ENCODE measurements at regions not wholly inside any gene's neighbourhood (a gene's known extent, or its start where the extent isn't known, plus 50 kb on each side); places are given as distances from the start of the nearest gene placed in this dataset.

DNA sequence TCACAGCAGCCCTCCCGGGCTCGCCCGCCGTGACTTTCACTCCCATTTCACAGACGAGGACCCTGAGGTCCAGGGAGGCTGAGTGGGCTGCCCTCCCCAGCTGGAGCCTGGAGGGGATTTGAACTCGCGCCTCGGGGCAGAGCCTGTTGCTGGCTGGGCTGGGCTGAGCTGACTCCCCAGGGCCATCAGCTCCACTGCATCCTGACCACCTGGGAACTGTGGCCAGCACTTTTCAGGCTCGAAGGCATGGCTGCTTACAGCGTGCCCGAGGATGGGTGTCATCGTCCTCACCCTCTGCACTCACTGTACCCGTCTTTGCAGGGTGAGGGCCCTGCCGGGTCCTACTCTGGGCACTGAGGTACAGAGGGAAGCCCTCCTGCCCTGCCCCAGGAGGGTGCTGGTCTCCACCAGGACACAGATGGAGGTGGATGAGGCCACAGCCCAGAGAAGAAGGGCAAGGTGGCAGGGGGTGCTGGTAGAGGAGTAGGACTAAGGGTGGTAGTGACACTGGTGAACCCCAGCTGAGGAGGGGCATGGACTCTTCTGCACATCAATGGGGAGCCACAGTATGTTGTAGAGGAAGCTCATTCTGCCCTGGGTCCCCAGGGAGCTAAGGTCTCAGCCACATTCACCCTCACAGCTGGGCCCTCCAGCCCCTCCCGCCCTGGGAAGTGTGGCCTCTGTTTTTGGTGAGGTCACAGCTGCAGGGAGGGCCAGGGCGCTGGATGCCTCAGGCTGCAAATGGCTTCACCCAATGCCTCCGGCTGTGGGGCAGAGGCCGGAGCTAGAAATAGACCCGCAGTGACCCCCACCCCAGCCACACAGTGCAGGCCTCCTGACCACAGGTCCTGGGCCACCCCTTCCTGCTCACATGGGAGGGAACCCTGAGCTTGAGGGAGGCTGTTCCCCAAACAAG is 365.1 kb upstream of the SFSWAP start:
- DNase-seq (ENCODE audit: extremely low read depth, low read depth), result no peak
- TF ChIP-seq, protein P1, sequence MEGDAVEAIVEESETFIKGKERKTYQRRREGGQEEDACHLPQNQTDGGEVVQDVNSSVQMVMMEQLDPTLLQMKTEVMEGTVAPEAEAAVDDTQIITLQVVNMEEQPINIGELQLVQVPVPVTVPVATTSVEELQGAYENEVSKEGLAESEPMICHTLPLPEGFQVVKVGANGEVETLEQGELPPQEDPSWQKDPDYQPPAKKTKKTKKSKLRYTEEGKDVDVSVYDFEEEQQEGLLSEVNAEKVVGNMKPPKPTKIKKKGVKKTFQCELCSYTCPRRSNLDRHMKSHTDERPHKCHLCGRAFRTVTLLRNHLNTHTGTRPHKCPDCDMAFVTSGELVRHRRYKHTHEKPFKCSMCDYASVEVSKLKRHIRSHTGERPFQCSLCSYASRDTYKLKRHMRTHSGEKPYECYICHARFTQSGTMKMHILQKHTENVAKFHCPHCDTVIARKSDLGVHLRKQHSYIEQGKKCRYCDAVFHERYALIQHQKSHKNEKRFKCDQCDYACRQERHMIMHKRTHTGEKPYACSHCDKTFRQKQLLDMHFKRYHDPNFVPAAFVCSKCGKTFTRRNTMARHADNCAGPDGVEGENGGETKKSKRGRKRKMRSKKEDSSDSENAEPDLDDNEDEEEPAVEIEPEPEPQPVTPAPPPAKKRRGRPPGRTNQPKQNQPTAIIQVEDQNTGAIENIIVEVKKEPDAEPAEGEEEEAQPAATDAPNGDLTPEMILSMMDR (IDR thresholded peaks at IDR 0.05; ENCODE audit: low read depth, low read length, missing control alignments), result no peak
- no peak overlapping the region for H3K4me3 ChIP-seq (replicated peaks; ENCODE audit: low read depth, low read length)

DNA sequence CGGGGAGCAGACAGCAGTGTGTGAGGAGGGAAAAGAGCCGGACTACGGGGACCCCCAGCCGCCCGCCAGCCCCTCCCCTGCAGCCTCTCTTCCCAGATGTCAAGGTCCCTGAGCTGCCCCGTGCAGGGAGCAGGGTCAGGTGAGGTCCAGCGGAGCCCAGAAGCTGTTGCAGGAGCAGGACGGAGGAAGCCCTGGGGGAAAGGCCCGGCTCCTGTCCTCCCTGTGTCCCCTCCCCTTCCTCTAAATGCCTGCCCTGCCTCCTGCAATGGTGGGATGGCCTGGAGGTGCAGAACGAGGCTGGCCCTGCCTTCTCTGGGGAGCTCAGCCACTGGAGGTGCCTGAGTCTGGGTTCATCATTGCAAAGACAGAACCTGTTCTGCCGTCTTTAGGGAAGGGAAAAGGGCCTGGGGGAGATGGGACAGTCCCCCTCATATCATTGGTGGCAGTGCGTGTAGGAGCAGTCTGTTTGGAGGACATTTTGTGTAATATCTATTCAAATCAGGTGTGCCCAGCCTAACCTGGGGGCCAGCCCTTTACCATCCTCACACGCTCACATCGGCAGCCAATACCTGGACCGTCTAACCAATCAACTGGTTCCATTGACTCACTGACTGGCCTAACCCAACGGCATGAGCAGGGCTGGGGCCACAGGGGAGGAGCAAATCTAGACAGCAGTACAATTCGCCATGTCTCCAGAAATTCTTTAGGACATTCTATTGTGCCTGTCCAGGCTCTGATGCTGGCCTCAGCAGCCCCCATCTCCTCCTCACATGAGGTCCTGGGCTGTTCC is 364.1 kb upstream of the SFSWAP start:
- DNase-seq (ENCODE audit: extremely low read depth, low read depth), result no peak
- TF ChIP-seq, protein P1 (IDR thresholded peaks at IDR 0.05; ENCODE audit: low read depth, low read length, missing control alignments), result no peak
- H3K4me3 ChIP-seq (replicated peaks; ENCODE audit: low read depth, low read length), result no peak overlapping the region

DNA sequence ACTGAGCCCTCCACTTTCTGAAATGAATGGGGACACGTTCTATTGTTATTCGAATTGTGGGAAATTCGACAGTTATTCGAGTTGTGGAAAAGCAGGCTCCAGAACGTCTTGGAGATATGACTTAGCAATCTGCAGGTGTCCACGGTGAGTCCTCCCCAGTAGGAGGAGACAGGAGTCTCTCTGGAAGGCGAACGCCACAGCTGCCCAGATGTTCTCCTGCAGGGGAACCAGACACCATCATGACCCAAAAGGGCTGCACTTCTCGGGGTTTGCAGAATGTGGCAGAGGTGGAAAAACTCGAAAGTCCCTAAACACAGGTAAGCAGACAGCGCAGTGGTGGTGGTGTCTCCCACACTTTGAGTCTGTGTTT is 363.6 kb upstream of the SFSWAP start:
- H3K4me3 ChIP-seq (replicated peaks; ENCODE audit: low read depth, low read length), result no peak overlapping the region
- TF ChIP-seq, protein P1 (IDR thresholded peaks at IDR 0.05; ENCODE audit: low read depth, low read length, missing control alignments), result no peak
- DNase-seq (ENCODE audit: extremely low read depth, low read depth), result no peak

DNA sequence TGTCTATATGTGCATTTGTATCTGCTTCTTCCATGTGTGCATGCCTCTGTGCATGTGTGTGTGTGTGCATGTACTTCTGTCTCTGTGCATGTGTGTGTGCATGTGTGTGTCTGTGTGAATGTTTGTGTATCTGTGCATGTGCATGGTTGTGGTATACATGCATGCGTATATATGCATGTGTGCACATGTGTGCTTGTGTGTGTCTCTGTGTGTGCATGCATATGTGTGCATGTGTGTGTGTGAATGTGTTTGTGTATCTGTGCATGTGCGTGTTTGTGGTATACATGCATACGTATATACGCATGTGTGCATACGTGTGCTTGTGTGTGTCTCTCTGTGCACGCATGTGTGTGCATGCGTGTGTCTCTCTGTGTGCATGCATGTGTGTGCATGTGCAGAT is 363.2 kb upstream of the SFSWAP start:
- DNase-seq (ENCODE audit: extremely low read depth, low read depth), result no peak
- no peak overlapping the region for H3K4me3 ChIP-seq (replicated peaks; ENCODE audit: low read depth, low read length)
- TF ChIP-seq, protein P1 (IDR thresholded peaks at IDR 0.05; ENCODE audit: low read depth, low read length, missing control alignments), result no peak

DNA sequence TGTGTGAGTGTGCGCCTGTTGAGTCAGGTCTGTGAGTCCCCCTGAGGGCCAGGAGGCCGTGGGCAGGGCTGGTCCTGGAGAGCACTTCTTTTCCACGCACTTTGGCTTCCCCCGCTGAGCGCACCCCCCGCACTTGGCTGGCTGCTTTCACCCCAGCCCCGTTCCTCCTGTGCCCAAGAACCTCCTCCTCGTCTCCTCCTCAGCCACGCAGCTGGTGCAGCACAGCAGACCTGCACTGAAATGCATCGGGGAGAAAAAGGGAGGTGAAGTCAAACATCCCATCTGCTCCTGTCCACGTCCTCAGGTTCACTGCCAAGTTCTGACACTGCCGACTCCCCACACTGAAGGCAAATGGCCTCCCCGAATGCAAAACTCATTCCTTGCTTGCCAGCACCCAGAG is 362.7 kb upstream of the SFSWAP start:
- TF ChIP-seq, protein P1 (IDR thresholded peaks at IDR 0.05; ENCODE audit: low read depth, low read length, missing control alignments), result no peak
- H3K4me3 ChIP-seq (replicated peaks; ENCODE audit: low read depth, low read length), result no peak overlapping the region
- DNase-seq (ENCODE audit: extremely low read depth, low read depth), result no peak

DNA sequence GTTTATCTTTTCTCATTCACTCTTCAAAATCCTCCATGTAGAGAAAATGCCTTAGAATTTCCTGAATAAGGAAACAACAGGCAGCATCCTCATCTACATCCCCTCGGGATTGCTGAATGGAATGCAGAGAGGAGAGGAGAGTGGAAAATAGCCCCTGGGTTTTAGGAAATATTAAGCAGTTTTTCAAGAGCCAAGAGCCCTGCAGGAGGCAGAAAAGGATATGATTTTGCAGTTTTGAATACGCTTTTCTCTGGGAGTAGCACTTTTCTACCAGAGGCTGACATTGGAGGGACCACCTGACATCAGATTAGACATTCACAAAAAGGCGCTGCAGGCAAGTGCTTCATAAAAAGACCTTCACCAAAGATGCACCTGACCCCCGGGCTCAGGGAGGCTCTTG is 362.2 kb upstream of the SFSWAP start:
- DNase-seq (ENCODE audit: extremely low read depth, low read depth), result no peak
- TF ChIP-seq, protein P1 (IDR thresholded peaks at IDR 0.05; ENCODE audit: low read depth, low read length, missing control alignments), result no peak
- no peak overlapping the region for H3K4me3 ChIP-seq (replicated peaks; ENCODE audit: low read depth, low read length)

Measured in HFF-Myc (cell line).